DOHH2 (cell line): ENCODE measurements at regions not wholly inside any gene's neighbourhood (a gene's known extent, or its start where the extent isn't known, plus 50 kb on each side); places are given as distances from the start of the nearest gene placed in this dataset.

ENCODE experiments used
- CTCF ChIP-seq: fragments of 200-600 bp; sonication (generic); IDR thresholded peaks from one replicate; pipeline ENCODE4 v1.5.1; 2014; ENCODE audit warnings: antibody characterized with exemption, mild to moderate bottlenecking, low read depth, low read length; ENCODE audit not compliant: poor library complexity, severe bottlenecking
- EZH2phosphoT487 ChIP-seq: fragments of 200-600 bp; sonication (generic); IDR thresholded peaks from 2 replicates; pipeline ENCODE4 v1.6.1; 2017; ENCODE audit warnings: borderline replicate concordance, mild to moderate bottlenecking, antibody characterized with exemption, low read length, moderate library complexity, mixed read lengths

- no peak for TF ChIP-seq CTCF
- no peak for TF ChIP-seq EZH2phosphoT487
These were observed 169.5 kb upstream of the OR13F1 start for GRCh38 chr9:104334549-104334948.
